B cell (primary cell): ENCODE measurements at regions not wholly inside any gene's neighbourhood (a gene's known extent, or its start where the extent isn't known, plus 50 kb on each side); places are given as distances from the start of the nearest gene placed in this dataset.

Experiments
- CTCF ChIP-seq: fragments of 200-600 bp; IDR thresholded peaks from one replicate; pipeline ENCODE4 v1.8.0; 2022; ENCODE audit warnings: antibody characterized with exemption, mild to moderate bottlenecking
- EZH2 ChIP-seq: IDR thresholded peaks from 2 replicates; pipeline ENCODE4 v1.6.1; 2012; ENCODE audit warnings: borderline replicate concordance, low read depth, mild to moderate bottlenecking, moderate library complexity, low read length; ENCODE audit not compliant: insufficient read depth, poor library complexity, severe bottlenecking

- TF ChIP-seq CTCF (no peak), EZH2 (no peak)
Measured at GRCh38 chr5:32866138-32866537, 155.0 kb downstream of the NPR3 start.
